22Rv1 (cell line): ENCODE measurements at regions not wholly inside any gene's neighbourhood (a gene's known extent, or its start where the extent isn't known, plus 50 kb on each side); places are given as distances from the start of the nearest gene placed in this dataset.
"Not testable (repeated sequence)": the region's sequence is repeated elsewhere in the genome, so short reads cannot be mapped to it uniquely, and the experiment has no call there.

Experiments used
- H3K27ac ChIP-seq: fragments of 450-650 bp; 2 replicates; pipeline ENCODE4 v1.5.1; 2017
- CTCF ChIP-seq: fragments of 450-650 bp; IDR thresholded peaks from 2 replicates; pipeline ENCODE4 v1.5.1; 2017; ENCODE audit warnings: mild to moderate bottlenecking
- ZFX ChIP-seq: fragments of 450-650 bp; IDR thresholded peaks from 2 replicates; pipeline ENCODE4 v1.6.1; 2017; ENCODE audit warnings: antibody characterized with exemption, borderline replicate concordance

DNA sequence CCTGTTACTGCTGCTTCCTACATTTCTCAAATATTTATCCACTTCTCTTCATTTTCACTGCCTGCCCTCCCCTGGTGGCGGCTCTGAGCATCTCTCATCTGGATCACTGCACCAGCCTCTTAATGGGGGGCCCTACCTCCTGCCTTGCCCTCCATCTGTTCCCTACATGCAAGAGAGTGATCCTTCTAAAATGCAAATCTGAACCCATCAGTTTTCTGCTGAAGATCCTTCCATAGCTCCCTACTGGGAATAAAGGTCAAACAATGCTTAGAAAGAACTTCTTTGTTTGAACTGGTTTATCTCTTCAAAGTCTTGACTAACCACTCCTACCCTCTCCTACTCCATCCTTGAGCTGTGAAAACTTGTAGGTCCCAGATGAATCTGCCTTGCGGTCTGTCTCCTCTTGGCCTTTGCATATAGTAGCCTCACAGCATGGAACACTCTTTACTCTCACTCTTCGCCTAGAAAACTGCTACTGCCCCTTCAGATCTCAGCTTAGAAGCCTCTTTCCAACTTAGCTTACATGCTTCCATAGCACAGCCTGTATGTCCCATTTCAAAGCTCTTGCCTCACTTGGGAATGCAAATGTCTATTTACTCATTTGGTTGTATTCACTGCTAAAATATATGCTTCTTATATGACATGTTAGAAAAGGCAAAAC, 119.3 kb downstream of the QRSL1 start:
- no peak overlapping the region for H3K27ac ChIP-seq
- TF ChIP-seq ZFX = no peak
- no peak for TF ChIP-seq CTCF

DNA sequence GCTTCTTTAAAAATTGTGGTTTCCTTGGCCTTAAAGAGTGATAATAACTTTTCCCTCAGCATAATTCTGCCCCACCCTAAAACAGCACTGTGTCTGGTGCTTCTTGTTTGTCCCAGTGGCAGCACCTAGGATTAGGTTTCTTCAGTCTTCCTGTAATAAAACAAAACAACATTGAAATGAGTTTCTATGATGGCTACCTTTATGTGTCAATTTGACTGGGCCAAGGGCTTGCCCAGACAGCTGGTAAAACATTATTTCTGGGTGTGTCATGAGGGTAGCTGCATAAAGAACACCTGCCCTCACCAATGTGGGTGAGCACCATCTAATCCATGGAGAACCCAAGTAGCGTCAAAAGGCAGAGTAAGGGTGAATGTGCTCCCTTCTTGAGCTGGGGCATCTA, 117.8 kb downstream of the QRSL1 start:
- TF ChIP-seq CTCF = no peak
- TF ChIP-seq ZFX = no peak
- no peak overlapping the region for H3K27ac ChIP-seq

GRCh38 chr6:106746652-106747051, 117.3 kb downstream of the QRSL1 start:
- TF ChIP-seq CTCF (no peak), ZFX (no peak)
- H3K27ac ChIP-seq = no peak overlapping the region

DNA sequence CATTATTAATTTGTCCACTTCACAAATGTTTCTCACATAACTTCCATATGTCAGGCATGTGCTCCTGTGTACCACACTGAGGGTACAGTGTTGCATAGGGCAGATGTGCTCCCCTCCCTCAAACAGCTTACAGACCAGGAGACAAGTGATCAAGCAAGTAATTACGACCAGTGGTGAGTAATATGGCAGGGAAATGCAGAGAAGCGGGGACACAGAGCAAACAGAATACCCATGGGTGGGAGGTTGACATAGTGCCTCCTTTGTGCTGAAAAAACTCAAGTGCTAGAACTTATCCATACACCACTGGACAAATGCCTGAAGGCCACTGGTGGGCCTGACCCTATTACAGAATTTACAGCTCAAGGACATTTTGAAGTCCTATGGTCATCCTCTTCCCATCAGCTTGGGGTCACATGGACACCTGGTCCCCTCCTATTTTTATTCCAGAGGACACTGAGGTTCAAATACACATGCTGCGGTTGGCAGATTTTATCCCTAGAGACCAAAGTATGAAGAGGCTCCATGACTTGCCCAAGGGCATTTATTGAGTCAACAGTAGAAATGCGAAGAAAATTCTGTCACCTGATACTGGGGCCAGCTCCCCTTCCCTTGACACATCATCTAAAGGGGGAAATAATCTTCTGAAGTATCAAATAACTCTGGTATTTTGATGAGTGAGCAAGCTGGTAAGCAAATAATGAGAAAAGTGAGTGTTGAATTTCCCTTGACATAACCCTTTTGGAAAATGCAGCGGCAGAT, 116.6 kb downstream of the QRSL1 start:
- H3K27ac ChIP-seq = no peak overlapping the region
- TF ChIP-seq CTCF = no peak
- TF ChIP-seq ZFX = no peak

DNA sequence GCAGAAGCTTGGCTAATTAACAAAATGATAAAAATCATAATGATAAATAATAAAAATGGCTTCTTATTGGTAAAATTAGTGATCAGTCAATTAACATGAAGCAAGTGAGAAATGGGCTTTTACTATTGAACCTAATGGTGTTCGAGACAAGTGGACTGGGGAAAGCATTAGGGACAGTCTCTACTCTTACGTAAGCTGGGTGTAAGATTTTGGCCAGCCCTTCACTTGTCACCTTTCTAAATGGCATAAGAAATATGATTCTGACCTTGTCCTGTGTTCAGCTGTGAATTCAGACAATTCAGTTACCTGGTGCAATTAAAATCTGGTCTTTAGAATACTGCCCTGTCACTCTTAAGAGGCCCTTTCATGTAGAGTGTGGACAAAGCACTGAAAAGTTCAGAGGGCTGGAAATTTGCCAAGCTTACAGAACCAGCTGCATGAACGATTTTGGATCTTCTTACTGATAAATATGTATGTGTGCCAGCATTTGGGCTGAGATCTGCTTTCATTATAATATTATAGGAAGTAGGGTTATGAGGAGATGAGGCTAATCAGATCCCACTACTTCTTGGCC, 115.9 kb downstream of the QRSL1 start:
- no peak overlapping the region for H3K27ac ChIP-seq
- TF ChIP-seq ZFX (no peak), CTCF (no peak)

DNA sequence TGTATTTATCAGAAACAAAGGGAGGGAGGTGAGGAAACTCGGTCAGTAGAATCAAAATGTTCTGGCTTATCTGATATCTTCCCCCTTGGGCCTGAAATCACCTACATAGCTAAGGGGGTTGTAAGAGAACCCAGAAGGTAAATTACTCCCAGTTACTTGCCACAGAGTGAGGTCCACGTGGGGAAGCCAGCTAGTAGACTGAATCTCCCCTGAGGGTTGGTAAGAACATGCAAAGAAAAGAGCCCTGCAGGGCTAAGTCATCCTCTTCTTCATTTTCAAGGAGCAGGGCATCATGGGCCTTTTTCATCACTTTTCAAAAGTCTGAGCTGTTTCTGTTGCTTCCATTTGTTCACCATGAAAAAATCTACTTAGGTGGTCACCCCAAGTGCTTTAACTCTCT, 115.4 kb downstream of the QRSL1 start:
- H3K27ac ChIP-seq = no peak overlapping the region
- TF ChIP-seq ZFX = no peak

GRCh38 chr6:106744029-106744428, 114.7 kb downstream of the QRSL1 start:
- H3K27ac ChIP-seq = not testable (repeated sequence)

DNA sequence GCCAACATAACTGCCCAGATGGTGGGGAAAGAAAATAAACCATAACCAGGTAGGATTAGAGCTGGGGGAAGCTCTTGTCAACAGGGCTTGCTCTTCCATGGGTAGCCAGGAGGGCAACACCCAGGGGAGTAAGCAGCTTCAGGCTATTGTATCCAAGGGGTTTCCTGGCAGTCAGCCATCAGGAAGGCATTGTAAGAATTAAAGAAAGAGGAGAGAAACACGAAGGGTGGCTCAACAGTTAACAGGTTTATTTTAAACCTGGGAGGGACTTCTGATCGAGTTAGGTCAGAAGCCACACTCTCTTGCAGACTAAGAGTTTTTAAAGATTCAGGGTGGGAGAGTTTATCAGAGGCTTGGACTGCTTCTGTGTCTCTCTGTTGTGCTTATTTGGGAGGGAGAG, 114.2 kb downstream of the QRSL1 start:
- no peak for TF ChIP-seq CTCF
- TF ChIP-seq ZFX = no peak
- H3K27ac ChIP-seq = no peak overlapping the region
